ENCODE measurements at regions not wholly inside any gene's neighbourhood (a gene's known extent, or its start where the extent isn't known, plus 50 kb on each side); places are given as distances from the start of the nearest gene placed in this dataset.

- no peak overlapping the region for H3K4me3 ChIP-seq (ENCODE audit: insufficient read depth, low read length, poor library complexity, severe bottlenecking)
- H3K27me3 ChIP-seq (ENCODE audit: low read length): no peaks in the 10 kb centered on the region
- H3K4me2 ChIP-seq (ENCODE audit: low read depth, low read length, poor library complexity, severe bottlenecking): no peak overlapping the region
- no peak overlapping the region for H2AFZ ChIP-seq (ENCODE audit: low read depth, low read length, severe bottlenecking)
- H3K9me2 ChIP-seq (replicated peaks; ENCODE audit: insufficient read depth, low read length): no peaks in the 10 kb centered on the region
- no peaks in the 10 kb centered on the region for H3F3A ChIP-seq (ENCODE audit: insufficient read depth)
- no peak for TF ChIP-seq EZH2phosphoT487 (conservative IDR thresholded peaks at IDR 0.05; ENCODE audit: low read length)
- TF ChIP-seq CTCF (IDR thresholded peaks at IDR 0.05; ENCODE audit: insufficient read depth, low read length, poor library complexity, severe bottlenecking): no peak
- no peaks in the 10 kb centered on the region for H3K36me3 ChIP-seq (ENCODE audit: low read length)
- no peak overlapping the region for H3K9ac ChIP-seq (ENCODE audit: low read length)
- no peaks in the 10 kb centered on the region for H3K9me3 ChIP-seq (ENCODE audit: insufficient read depth, low read length)
- H4K20me1 ChIP-seq (ENCODE audit: low read depth, low read length): no peaks in the 10 kb centered on the region
- H3K27ac ChIP-seq (ENCODE audit: low read depth, low read length): no peak overlapping the region
- no peaks in the 10 kb centered on the region for H3K79me2 ChIP-seq (ENCODE audit: insufficient read depth, low read length)
Observed at GRCh38 chr9:7507026-7507425, 292.6 kb downstream of the DMAC1 start.

- Histone ChIP-seq H3K27me3 (ENCODE audit: low read length) (no peaks in the 10 kb centered on the region), H3K4me2 (ENCODE audit: low read depth, low read length, poor library complexity, severe bottlenecking) (no peak overlapping the region), H3K27ac (ENCODE audit: low read depth, low read length) (no peak overlapping the region), H3K4me3 (ENCODE audit: insufficient read depth, low read length, poor library complexity, severe bottlenecking) (no peak overlapping the region), H3K9ac (ENCODE audit: low read length) (no peak overlapping the region), H2AFZ (ENCODE audit: low read depth, low read length, severe bottlenecking) (no peak overlapping the region), H3K36me3 (ENCODE audit: low read length) (no peaks in the 10 kb centered on the region), H4K20me1 (ENCODE audit: low read depth, low read length) (no peaks in the 10 kb centered on the region), H3F3A (ENCODE audit: insufficient read depth) (no peaks in the 10 kb centered on the region), H3K9me3 (ENCODE audit: insufficient read depth, low read length) (no peaks in the 10 kb centered on the region), H3K9me2 (replicated peaks; ENCODE audit: insufficient read depth, low read length) (no peaks in the 10 kb centered on the region), H3K79me2 (ENCODE audit: insufficient read depth, low read length) (no peaks in the 10 kb centered on the region)
- TF ChIP-seq CTCF (IDR thresholded peaks at IDR 0.05; ENCODE audit: insufficient read depth, low read length, poor library complexity, severe bottlenecking): no peak
Observed at GRCh38 chr9:7500521-7500920, 299.1 kb downstream of the DMAC1 start.

- Histone ChIP-seq H2AFZ (ENCODE audit: low read depth, low read length, severe bottlenecking) (no peak overlapping the region), H3K9me3 (ENCODE audit: insufficient read depth, low read length) (no peaks in the 10 kb centered on the region), H3K4me2 (ENCODE audit: low read depth, low read length, poor library complexity, severe bottlenecking) (no peak overlapping the region), H3F3A (ENCODE audit: insufficient read depth) (no peaks in the 10 kb centered on the region), H3K9ac (ENCODE audit: low read length) (no peak overlapping the region), H3K27ac (ENCODE audit: low read depth, low read length) (no peak overlapping the region), H3K4me3 (ENCODE audit: insufficient read depth, low read length, poor library complexity, severe bottlenecking) (no peak overlapping the region), H4K20me1 (ENCODE audit: low read depth, low read length) (no peaks in the 10 kb centered on the region), H3K27me3 (ENCODE audit: low read length) (no peaks in the 10 kb centered on the region), H3K36me3 (ENCODE audit: low read length) (no peaks in the 10 kb centered on the region), H3K79me2 (ENCODE audit: insufficient read depth, low read length) (no peaks in the 10 kb centered on the region), H3K9me2 (replicated peaks; ENCODE audit: insufficient read depth, low read length) (no peaks in the 10 kb centered on the region)
- TF ChIP-seq CTCF (IDR thresholded peaks at IDR 0.05; ENCODE audit: insufficient read depth, low read length, poor library complexity, severe bottlenecking): no peak
- TF ChIP-seq EZH2phosphoT487 (conservative IDR thresholded peaks at IDR 0.05; ENCODE audit: low read length): no peak
Observed at GRCh38 chr9:7491641-7492040, 307.9 kb downstream of the DMAC1 start.

Measured in SU-DHL-6 (cell line).